HEK293 (cell line): ENCODE measurements at regions not wholly inside any gene's neighbourhood (a gene's known extent, or its start where the extent isn't known, plus 50 kb on each side); places are given as distances from the start of the nearest gene placed in this dataset.

Experiments
- CTCF ChIA-PET: fragments of 350-600 bp; formaldehyde crosslinking; extraction: SDS; loops from one replicate; lab custom pipeline; 2021; ENCODE audit warnings: antibody characterized with exemption; lab: Yijun Ruan, JAX
- POLR2A ChIA-PET: fragments of 300-600 bp; formaldehyde crosslinking; extraction: SDS; loops from one replicate; lab custom pipeline; 2020; ENCODE audit warnings: antibody characterized with exemption, inconsistent platforms; lab: Yijun Ruan, JAX
- H3K27ac ChIP-seq: fragments of 200-500 bp; sonication (Bioruptor generic); 2 replicates; pipeline ENCODE4 v1.5.1; 2014; ENCODE audit warnings: low read depth, low read length, control low read depth, inconsistent platforms; ENCODE audit errors: extremely low read depth
- H3K36me3 ChIP-seq, 2 experiments: fragments of 200-500 bp in 1 of 2; sonication (Bioruptor generic) in 1 of 2; 1 replicate in 1 of 2; 2 replicates in 1 of 2; pipeline ENCODE4 v1.5.1; 2014 to 2017; ENCODE audit warnings: inconsistent platforms in 2 of 2, low read length in 2 of 2; ENCODE audit not compliant: control insufficient read depth in 2 of 2, insufficient read depth in 1 of 2
- H3K4me1 ChIP-seq: fragments of 200-500 bp; sonication (Bioruptor generic); 2 replicates; pipeline ENCODE4 v1.5.1; 2014; ENCODE audit warnings: mild to moderate bottlenecking, low read length, inconsistent platforms; ENCODE audit not compliant: control insufficient read depth, insufficient read depth
- H3K4me3 ChIP-seq: 2 replicates; pipeline ENCODE4 v1.5.1; 2011; ENCODE audit warnings: low read depth, mild to moderate bottlenecking, control low read depth, low read length, moderate library complexity
- H3K9me3 ChIP-seq: fragments of 200-500 bp; sonication (Bioruptor generic); 2 replicates; pipeline ENCODE4 v1.5.1; 2014; ENCODE audit warnings: low read depth, low read length, inconsistent platforms; ENCODE audit not compliant: control insufficient read depth, insufficient read depth
- ATF2 ChIP-seq: fragments of 450-650 bp; formaldehyde crosslinking; IDR thresholded peaks from 2 replicates; pipeline ENCODE4 v1.5.1; 2016; ENCODE audit warnings: missing biosample characterization, missing genetic modification characterization, low read depth
- PRDM10 ChIP-seq: fragments of 450-650 bp; formaldehyde crosslinking; IDR thresholded peaks from 2 replicates; pipeline ENCODE4 v1.5.1; 2016; ENCODE audit warnings: missing biosample characterization, missing genetic modification characterization
- SETDB1 ChIP-seq: IDR thresholded peaks from one replicate; pipeline ENCODE4 v1.6.1; 2017; ENCODE audit warnings: mild to moderate bottlenecking, low read length, moderate library complexity, mixed read lengths; ENCODE audit not compliant: insufficient read length
- SP3 ChIP-seq: fragments of 450-650 bp; formaldehyde crosslinking; IDR thresholded peaks from 2 replicates; pipeline ENCODE4 v1.5.1; 2016; ENCODE audit warnings: missing biosample characterization, missing genetic modification characterization
- ZFP37 ChIP-seq: fragments of 450-650 bp; formaldehyde crosslinking; IDR thresholded peaks from 2 replicates; pipeline ENCODE4 v1.5.1; 2016; ENCODE audit warnings: missing biosample characterization, missing genetic modification characterization
- ZNF221 ChIP-seq: fragments of 450-650 bp; formaldehyde crosslinking; IDR thresholded peaks from 2 replicates; pipeline ENCODE4 v1.5.1; 2017; ENCODE audit warnings: missing biosample characterization, missing genetic modification characterization, borderline replicate concordance
- ZNF350 ChIP-seq: fragments of 450-650 bp; formaldehyde crosslinking; IDR thresholded peaks from 2 replicates; pipeline ENCODE4 v1.5.0; 2017; ENCODE audit warnings: missing biosample characterization, mild to moderate bottlenecking, missing genetic modification characterization
- ZNF354C ChIP-seq: fragments of 450-650 bp; formaldehyde crosslinking; IDR thresholded peaks from 2 replicates; pipeline ENCODE4 v1.5.1; 2016; ENCODE audit warnings: missing biosample characterization, missing genetic modification characterization, low read depth, borderline replicate concordance
- ZNF362 ChIP-seq: fragments of 450-650 bp; formaldehyde crosslinking; IDR thresholded peaks from 2 replicates; pipeline ENCODE4 v1.5.1; 2016; ENCODE audit warnings: missing biosample characterization, missing genetic modification characterization
- ZNF449 ChIP-seq: fragments of 450-650 bp; formaldehyde crosslinking; IDR thresholded peaks from 2 replicates; pipeline ENCODE4 v1.5.1; 2017; ENCODE audit warnings: missing biosample characterization, mild to moderate bottlenecking, missing genetic modification characterization, moderate library complexity
- ZNF544 ChIP-seq: fragments of 450-650 bp; formaldehyde crosslinking; IDR thresholded peaks from 2 replicates; pipeline ENCODE4 v1.5.0; 2017; ENCODE audit warnings: missing biosample characterization, missing genetic modification characterization
- ZNF610 ChIP-seq: fragments of 450-650 bp; formaldehyde crosslinking; IDR thresholded peaks from 2 replicates; pipeline ENCODE4 v1.5.1; 2016; ENCODE audit warnings: missing biosample characterization, missing genetic modification characterization, borderline replicate concordance
- ZNF660 ChIP-seq: fragments of 450-650 bp; IDR thresholded peaks from 2 replicates; pipeline ENCODE4 v1.5.1; 2018; ENCODE audit warnings: missing biosample characterization, mild to moderate bottlenecking, missing genetic modification characterization
- ZNF677 ChIP-seq: fragments of 450-650 bp; IDR thresholded peaks from 2 replicates; pipeline ENCODE4 v1.5.0; 2018; ENCODE audit warnings: missing biosample characterization, mild to moderate bottlenecking, missing genetic modification characterization, moderate library complexity
- ZNF707 ChIP-seq: fragments of 450-650 bp; formaldehyde crosslinking; IDR thresholded peaks from 2 replicates; pipeline ENCODE4 v1.5.1; 2016; ENCODE audit warnings: missing biosample characterization, missing genetic modification characterization

GRCh38 chr11:26186389-26186788 is 145.5 kb upstream of the ANO3 start:
- Histone ChIP-seq H3K4me3 (no peak overlapping the region), H3K9me3 (no peaks in the 10 kb centered on the region), H3K36me3 (no peaks in the 10 kb centered on the region), H3K4me1 (no peaks in the 10 kb centered on the region), H3K27ac (no peak overlapping the region)
- CTCF ChIA-PET: no interaction called here
- TF ChIP-seq ZNF707 (no peak), ZNF354C (tag by site-specific recombination) (no peak)
- POLR2A ChIA-PET: no interaction called here

GRCh38 chr11:26187639-26188038 is 144.3 kb upstream of the ANO3 start:
- H3K4me3 ChIP-seq: no peak overlapping the region
- H3K27ac ChIP-seq: no peak overlapping the region
- no peaks in the 10 kb centered on the region for H3K4me1 ChIP-seq
- ChIA-PET CTCF (no interaction called here), POLR2A (no interaction called here)
- TF ChIP-seq ZNF362 (tag by site-specific recombination): no peak
- no peak for TF ChIP-seq ZFP37 (tag by site-specific recombination)
- TF ChIP-seq ZNF610: no peak
- H3K36me3 ChIP-seq: no peaks in the 10 kb centered on the region
- H3K9me3 ChIP-seq: no peaks in the 10 kb centered on the region

- CTCF ChIA-PET: no interaction called here
- H3K27ac ChIP-seq: no peak overlapping the region
- TF ChIP-seq ZNF350 (tag by site-specific recombination): no peak
- TF ChIP-seq SP3 (tag by site-specific recombination): no peak
- no peak for TF ChIP-seq SETDB1
- no peak for TF ChIP-seq ZNF544
- no peak for TF ChIP-seq ZNF677 (tag by site-specific recombination)
- TF ChIP-seq ZNF449 (tag by site-specific recombination): no peak
- TF ChIP-seq ZNF660 (tag by site-specific recombination): no peak
- TF ChIP-seq ATF2 (tag by site-specific recombination): no peak
- no peak for TF ChIP-seq ZNF221 (tag by site-specific recombination)
- TF ChIP-seq PRDM10 (tag by site-specific recombination): no peak
- TF ChIP-seq ZFP37 (tag by site-specific recombination): no peak
These were observed 143.4 kb upstream of the ANO3 start for GRCh38 chr11:26188554-26188953.

More at GRCh38 chr11:26188554-26188953, 143.4 kb upstream of the ANO3 start:
- POLR2A ChIA-PET: no interaction called here
- H3K4me3 ChIP-seq: no peak overlapping the region
- H3K4me1 ChIP-seq: no peaks in the 10 kb centered on the region
- H3K36me3 ChIP-seq: no peaks in the 10 kb centered on the region
- no peaks in the 10 kb centered on the region for H3K9me3 ChIP-seq
